Tibial nerve (tissue), 3 donors: ENCODE measurements at regions not wholly inside any gene's neighbourhood (a gene's known extent, or its start where the extent isn't known, plus 50 kb on each side); places are given as distances from the start of the nearest gene placed in this dataset.

Source experiments
- CTCF ChIP-seq, 5 experiments: fragments of 200-600 bp in 3 of 5; fragments of 450-650 bp in 2 of 5; sonication (generic) in 3 of 5; IDR thresholded peaks; one replicate each; pipeline ENCODE4 v1.5.1; 2016 to 2019; ENCODE audit warnings: antibody characterized with exemption in 5 of 5, mild to moderate bottlenecking in 3 of 5, moderate library complexity in 2 of 5
- POLR2A ChIP-seq, 2 donors: fragments of 450-650 bp; IDR thresholded peaks; one replicate each; pipeline ENCODE4 v1.6.1; 2017; ENCODE audit warnings: antibody characterized with exemption in 2 of 2, mild to moderate bottlenecking in 2 of 2, moderate library complexity in 2 of 2

GRCh38 chr4:117654079-117654478 is 380.2 kb upstream of the NDST3 start:
- TF ChIP-seq POLR2A (IDR thresholded peaks at IDR 0.05) (no peak), CTCF (IDR thresholded peaks at IDR 0.05) (no peak)
